Esophagus (tissue), 2 donors: ENCODE measurements at regions not wholly inside any gene's neighbourhood (a gene's known extent, or its start where the extent isn't known, plus 50 kb on each side); places are given as distances from the start of the nearest gene placed in this dataset.

Source experiments
- H3K27ac ChIP-seq, 2 donors: one replicate each; pipeline ENCODE4 v1.5.1; 2013; ENCODE audit warnings: low read depth in 2 of 2, mild to moderate bottlenecking in 2 of 2, inconsistent platforms in 1 of 2, low read length in 1 of 2, moderate library complexity in 1 of 2
- H3K27me3 ChIP-seq, 2 donors: one replicate each; pipeline ENCODE4 v1.6.1; 2013; ENCODE audit warnings: low read length in 2 of 2, control low read depth in 1 of 2, mild to moderate bottlenecking in 1 of 2; ENCODE audit not compliant: insufficient read depth in 2 of 2, control insufficient read depth in 1 of 2
- H3K36me3 ChIP-seq, 2 donors: one replicate each; pipeline ENCODE4 v1.6.1; 2013; ENCODE audit warnings: low read length in 1 of 2; ENCODE audit not compliant: control insufficient read depth in 2 of 2, insufficient read depth in 2 of 2
- H3K4me1 ChIP-seq, 2 donors: one replicate each; pipeline ENCODE4 v1.6.1; 2013; ENCODE audit warnings: low read length in 1 of 2; ENCODE audit not compliant: control insufficient read depth in 2 of 2, insufficient read depth in 2 of 2
- H3K4me3 ChIP-seq, 2 donors: one replicate each; pipeline ENCODE4 v1.5.1; 2013; ENCODE audit warnings: low read length in 2 of 2, mild to moderate bottlenecking in 2 of 2, low read depth in 1 of 2, moderate library complexity in 1 of 2
- H3K9me3 ChIP-seq, 2 donors: one replicate each; pipeline ENCODE4 v1.6.1; 2013; ENCODE audit warnings: mild to moderate bottlenecking in 2 of 2, low read depth in 1 of 2, low read length in 1 of 2, moderate library complexity in 1 of 2; ENCODE audit not compliant: control insufficient read depth in 2 of 2, insufficient read depth in 1 of 2
- WGBS, 2 donors: extraction: QIAGEN DNeasy Blood & Tissue Kit; methylation state at CpG; one replicate each; pipeline ENCODE4 v1.1.7; 2013; 5-methylcytosine and 5-hydroxymethylcytosine counted together
- donor health status: healthy with polysubstance abuse.
- donor health status: Bipolar disorder and iron deficiency.

DNA sequence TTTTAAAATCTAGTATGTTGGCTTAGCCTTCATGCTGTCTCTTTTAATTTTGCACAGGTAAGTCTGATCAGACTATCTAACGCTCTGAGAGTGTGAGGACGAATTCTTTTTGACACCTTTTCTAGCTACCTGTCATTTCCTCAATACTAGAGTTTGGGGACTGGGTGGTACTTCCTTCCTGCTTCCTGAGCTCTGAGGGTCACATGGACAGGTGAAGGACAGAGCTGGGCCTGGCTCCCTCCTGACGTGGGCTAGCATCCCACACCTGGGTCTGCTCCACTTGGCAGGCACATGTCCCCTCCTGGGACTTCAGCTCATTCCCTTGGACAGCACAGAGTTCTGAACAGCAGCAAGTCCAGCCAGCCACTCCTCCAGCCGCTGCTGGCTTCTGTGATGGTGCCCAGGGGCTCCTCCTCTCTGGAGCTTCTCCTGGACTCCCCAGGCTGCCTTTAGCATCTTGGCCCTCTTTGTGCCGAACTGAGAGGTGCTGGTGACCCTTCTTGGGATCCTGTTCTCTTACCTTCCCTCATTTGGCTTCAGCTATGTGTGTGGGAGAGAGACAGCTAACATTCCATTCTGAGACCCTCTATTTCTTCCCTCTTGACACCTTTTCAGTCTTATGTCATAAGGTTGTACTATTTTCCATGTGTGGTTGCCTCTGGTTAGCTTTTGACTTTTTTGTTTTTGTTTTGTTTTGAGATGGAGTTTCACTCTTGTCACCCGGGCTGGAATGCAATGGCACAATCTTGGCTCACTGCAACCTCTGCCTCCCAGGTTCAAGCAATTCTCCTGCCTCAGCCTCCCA lies 106.9 kb downstream of the B3GNT2 start:
- H3K27me3 ChIP-seq: no peaks in the 10 kb centered on the region
- H3K4me3 ChIP-seq: no peak overlapping the region
- no peaks in the 10 kb centered on the region for H3K36me3 ChIP-seq
- peaks cover 3 to 29% of the 10 kb centered on the region in 2 donors for H3K4me1 ChIP-seq
- no peaks in the 10 kb centered on the region for H3K9me3 ChIP-seq
- 63 to 71% methylated on average over 6 of the region's 6 CpGs for WGBS, 2 donors
- no peak overlapping the region for H3K27ac ChIP-seq

DNA sequence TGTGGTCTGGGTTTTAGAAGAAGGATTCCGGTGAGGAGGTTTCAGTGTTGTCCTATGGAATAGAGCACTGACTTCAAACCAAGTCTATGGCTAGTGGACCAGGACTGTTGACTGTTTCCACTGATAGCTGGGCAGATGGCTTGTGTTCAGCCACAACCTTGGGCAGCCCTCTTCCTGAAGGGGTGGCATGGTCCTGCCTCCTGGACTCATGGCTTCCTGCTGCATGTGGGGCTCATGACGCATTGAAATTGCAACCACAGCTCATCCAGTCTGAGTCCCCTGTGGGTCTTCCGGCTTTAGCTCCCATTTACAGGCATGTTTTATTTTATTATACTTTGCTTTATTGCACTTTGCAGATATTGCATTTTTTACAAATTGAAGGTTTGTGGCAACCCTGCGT lies 105.0 kb downstream of the B3GNT2 start:
- Histone ChIP-seq H3K9me3 (no peaks in the 10 kb centered on the region), H3K4me3 (no peak overlapping the region), H3K36me3 (no peaks in the 10 kb centered on the region), H3K27me3 (no peaks in the 10 kb centered on the region), H3K4me1 (peaks cover 3 to 16% of the 10 kb centered on the region in 2 donors), H3K27ac (no peak overlapping the region)
- WGBS, 2 donors: 81 to 91% methylated on average over 4 of the region's 4 CpGs

DNA sequence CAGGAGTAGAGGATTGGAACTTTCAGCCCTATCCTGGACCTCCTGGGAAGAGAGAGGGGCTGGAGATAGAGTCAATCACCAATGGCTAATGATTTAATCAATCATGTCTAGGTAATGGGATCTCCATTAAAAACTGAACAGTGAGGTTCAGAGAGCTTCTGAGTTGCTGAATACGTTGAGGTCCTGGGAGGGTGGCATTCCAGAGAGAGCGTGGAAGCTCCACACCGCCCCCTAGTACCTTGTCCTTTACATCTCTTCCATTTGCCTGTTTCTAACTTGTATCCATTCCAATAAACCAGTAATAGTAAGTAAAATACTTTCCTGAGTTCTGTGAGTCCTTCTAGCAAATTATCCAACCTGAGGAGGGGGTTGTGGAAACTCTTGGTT lies 101.7 kb downstream of the B3GNT2 start:
- H3K27me3 ChIP-seq: no peaks in the 10 kb centered on the region
- H3K4me1 ChIP-seq: peaks cover 10 to 12% of the 10 kb centered on the region in 2 donors
- no peaks in the 10 kb centered on the region for H3K36me3 ChIP-seq
- no peaks in the 10 kb centered on the region for H3K9me3 ChIP-seq
- no peak overlapping the region for H3K4me3 ChIP-seq
- H3K27ac ChIP-seq: no peak overlapping the region
- WGBS, 2 donors: 74% methylated on average over 3 of the region's 3 CpGs

DNA sequence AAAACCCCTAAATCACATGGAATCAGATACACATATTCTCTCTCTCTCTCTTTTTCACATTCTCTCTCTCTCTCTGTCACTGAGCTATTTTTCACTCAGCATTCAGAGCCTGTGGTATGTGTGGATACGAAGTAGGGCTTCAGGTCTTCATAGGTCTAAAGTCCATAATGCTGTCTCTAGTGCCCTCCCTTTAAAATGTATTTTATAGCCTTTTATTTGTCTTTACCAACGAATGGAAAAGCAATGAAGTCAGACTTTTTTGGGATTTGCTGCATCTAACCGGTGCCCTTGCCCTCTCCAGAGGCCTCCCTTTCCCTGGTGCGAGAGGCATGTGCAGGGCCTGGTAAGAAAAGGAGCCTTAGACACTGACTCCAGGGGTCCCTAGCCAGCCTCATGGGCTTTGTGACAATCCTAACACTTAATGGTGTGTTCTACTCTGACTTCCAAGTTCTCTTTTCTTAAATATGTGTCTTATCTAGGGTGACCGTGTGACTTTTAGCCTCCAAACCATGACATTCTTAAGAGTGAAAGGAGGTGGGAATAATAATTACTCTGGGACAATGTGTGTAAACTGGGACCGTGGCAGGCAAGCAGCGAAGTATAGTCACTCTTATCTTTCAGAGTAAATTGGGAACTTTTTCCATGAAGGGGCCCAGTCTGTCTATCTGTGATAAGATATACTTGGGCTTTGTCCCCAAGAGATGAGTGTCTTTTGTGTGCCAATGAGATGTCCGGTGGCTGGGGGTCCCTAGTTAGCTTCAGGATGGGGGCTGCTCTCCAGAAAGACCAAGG lies 101.1 kb downstream of the B3GNT2 start:
- WGBS, 2 donors: 74 to 90% methylated on average over 8 of the region's 8 CpGs
- no peaks in the 10 kb centered on the region for H3K9me3 ChIP-seq
- no peaks in the 10 kb centered on the region for H3K36me3 ChIP-seq
- no peak overlapping the region for H3K27ac ChIP-seq
- H3K4me3 ChIP-seq: no peak overlapping the region
- no peaks in the 10 kb centered on the region for H3K27me3 ChIP-seq
- H3K4me1 ChIP-seq: peaks cover 10 to 12% of the 10 kb centered on the region in 2 donors

DNA sequence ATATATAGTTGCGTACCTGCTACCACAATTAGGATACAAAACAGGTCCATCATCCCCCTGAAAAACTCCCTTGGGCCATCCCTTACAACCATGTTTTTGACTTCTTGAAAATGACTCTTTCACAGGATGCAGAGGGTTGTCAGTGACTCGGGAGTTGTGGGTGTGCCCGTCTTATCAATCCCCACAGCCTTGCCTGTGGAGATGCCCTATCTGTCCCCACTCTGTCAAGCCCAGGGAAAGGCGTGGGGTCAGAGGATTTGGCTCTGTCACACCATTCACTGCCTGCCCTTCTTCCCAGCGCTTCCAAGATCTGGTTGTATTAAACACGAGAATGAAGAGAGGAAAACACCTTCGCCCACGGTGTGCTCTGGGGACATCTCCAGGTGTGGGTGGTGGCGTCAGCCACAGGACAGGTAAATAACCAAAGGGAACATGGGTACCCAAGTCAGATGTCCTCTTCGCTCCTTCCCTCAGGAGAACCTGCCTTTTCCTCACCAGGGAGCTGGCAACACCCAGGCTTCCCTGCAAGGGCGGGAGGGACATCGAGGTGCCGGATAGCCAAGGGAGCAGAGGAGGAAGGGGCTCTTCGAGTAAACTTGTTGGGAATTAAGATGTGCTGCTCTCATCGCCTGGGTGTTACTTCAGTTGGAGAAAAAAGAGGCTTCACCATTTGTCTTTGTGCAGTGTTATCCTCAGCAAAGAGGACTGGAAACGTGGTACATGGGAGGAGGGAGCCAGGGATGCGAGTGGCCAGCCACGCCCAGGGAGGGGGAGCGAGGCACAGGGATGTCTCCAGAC lies 100.3 kb downstream of the B3GNT2 start:
- H3K9me3 ChIP-seq: no peaks in the 10 kb centered on the region
- no peaks in the 10 kb centered on the region for H3K27me3 ChIP-seq
- H3K36me3 ChIP-seq: no peaks in the 10 kb centered on the region
- H3K27ac ChIP-seq: no peak overlapping the region
- peaks cover 10 to 12% of the 10 kb centered on the region in 2 donors for H3K4me1 ChIP-seq
- 88 to 90% methylated on average over 19 of the region's 19 CpGs for WGBS, 2 donors
- H3K4me3 ChIP-seq: no peak overlapping the region

DNA sequence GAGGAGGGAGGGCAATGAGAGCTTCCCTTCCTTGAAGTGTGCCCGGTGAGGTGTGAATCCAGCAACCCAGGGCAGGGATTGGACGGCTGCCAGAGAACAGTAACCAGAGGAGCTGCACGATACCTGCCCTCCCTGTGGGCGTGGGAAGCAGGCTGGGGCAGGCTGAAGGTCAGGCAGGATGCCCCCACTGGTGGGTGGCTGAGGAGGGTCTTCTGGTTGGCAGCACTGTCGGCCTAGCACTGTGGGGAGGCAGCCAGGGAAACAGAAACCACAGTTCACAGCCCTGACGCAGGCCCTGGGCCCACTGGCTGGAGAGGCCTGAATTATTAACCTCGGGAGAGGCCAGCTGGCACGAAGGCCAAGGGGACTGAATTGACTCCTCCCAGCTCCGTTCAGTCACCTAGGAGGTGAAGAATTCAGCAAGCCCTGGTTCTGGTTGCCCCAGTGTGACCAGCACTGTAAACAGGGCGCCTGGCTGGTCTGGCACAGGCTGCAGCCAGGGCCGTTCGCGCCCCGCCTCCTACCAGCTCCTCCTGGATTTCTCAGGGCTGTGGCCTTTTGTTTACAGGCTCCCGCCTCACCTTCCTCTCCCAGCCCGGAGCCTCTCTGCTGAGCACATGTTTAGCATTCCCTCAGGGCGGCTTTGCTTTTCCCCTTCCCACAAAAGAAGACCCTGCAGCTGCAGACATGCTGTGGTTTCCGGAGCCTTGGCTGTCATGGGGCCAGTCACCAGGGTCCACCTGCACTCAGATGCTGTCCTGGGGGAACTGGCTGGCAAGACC lies 97.8 kb downstream of the B3GNT2 start:
- Histone ChIP-seq H3K9me3 (no peaks in the 10 kb centered on the region), H3K27ac (peak overlapping the region; percentile 91 to 92), H3K4me3 (peak overlapping the region in 1 of 2 donors; percentile 12), H3K4me1 (peaks cover 10 to 12% of the 10 kb centered on the region in 2 donors), H3K36me3 (no peaks in the 10 kb centered on the region), H3K27me3 (no peaks in the 10 kb centered on the region)
- WGBS, 2 donors: 29 to 31% methylated on average over 17 to 18 of the region's 18 CpGs

DNA sequence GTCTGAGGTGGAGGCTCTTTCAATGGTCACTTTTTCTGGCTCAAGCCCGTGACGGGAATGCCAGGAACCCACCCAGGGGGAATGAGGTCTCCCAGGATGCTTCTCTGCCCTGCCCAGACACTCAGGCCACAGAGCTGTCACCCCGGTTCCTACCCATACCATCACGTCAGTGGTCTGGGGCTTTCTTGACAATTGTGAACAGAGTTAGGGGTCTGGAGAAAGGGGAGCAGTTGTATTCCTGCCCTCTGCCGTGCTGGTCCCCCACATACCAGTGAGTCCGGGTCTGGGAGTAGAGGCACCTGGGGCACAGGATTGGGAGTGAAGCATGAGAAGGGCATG lies 97.2 kb downstream of the B3GNT2 start:
- peak overlapping the region; percentile 91 to 92 for H3K27ac ChIP-seq
- H3K27me3 ChIP-seq: no peaks in the 10 kb centered on the region
- 63 to 73% methylated on average over 6 of the region's 6 CpGs for WGBS, 2 donors
- H3K4me1 ChIP-seq: peaks cover 10 to 12% of the 10 kb centered on the region in 2 donors
- H3K36me3 ChIP-seq: no peaks in the 10 kb centered on the region
- no peaks in the 10 kb centered on the region for H3K9me3 ChIP-seq
- no peak overlapping the region for H3K4me3 ChIP-seq

DNA sequence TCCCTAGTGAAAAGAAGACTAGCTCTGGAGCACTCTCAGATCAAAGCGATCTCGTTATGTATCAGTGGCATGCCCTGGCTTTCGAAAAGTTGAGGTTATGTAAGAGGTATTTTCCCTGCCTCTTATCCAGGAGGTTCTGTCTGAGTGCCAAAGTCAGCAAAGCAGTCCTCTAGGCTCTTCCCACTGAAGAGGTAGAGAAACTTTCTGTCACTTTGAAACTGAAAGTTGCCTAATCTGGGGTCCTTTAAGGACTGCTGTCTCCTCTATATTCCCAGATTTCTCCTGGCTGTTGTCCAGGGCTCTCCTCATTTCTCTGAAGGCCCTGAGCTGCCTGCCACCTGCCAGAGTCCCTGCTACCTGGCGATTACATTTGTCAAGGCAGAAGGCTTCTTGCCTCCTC lies 96.3 kb downstream of the B3GNT2 start:
- Histone ChIP-seq H3K27ac (peak overlapping the region; percentile 59 to 60), H3K4me3 (no peak overlapping the region), H3K9me3 (no peaks in the 10 kb centered on the region), H3K27me3 (no peaks in the 10 kb centered on the region), H3K4me1 (peaks cover 10 to 12% of the 10 kb centered on the region in 2 donors), H3K36me3 (no peaks in the 10 kb centered on the region)
- 23 to 24% methylated on average over 4 of the region's 4 CpGs for WGBS, 2 donors
